Ovary (tissue), 7 donors: ENCODE measurements at regions not wholly inside any gene's neighbourhood (a gene's known extent, or its start where the extent isn't known, plus 50 kb on each side); places are given as distances from the start of the nearest gene placed in this dataset.

Experiments used
- DNase-seq, 5 donors: peaks; one replicate each; pipeline ENCODE4 v3.0.0-alpha.2; 2019 to 2020
- H3K27ac ChIP-seq, 2 donors: fragments of 200-600 bp; one replicate each; pipeline versions ENCODE4 v1.5.1 to v1.8.0; 2019 to 2022
- H3K27me3 ChIP-seq: fragments of 200-600 bp; one replicate; pipeline ENCODE4 v1.8.0; 2022
- H3K36me3 ChIP-seq: fragments of 200-600 bp; sonication (generic); one replicate; pipeline ENCODE4 v1.5.1; 2019
- H3K4me1 ChIP-seq: one replicate; pipeline ENCODE4 v1.8.1; 2013; ENCODE audit warnings: mild to moderate bottlenecking, moderate library complexity; ENCODE audit not compliant: insufficient read depth
- H3K4me3 ChIP-seq: fragments of 200-600 bp; sonication (generic); one replicate; pipeline ENCODE4 v1.5.1; 2017
- H3K9me3 ChIP-seq, 2 donors: fragments of 200-600 bp in 1 of 2; sonication (generic) in 1 of 2; one replicate each; pipeline versions ENCODE4 v1.5.1 to v1.8.1; 2013 to 2019; ENCODE audit warnings: mild to moderate bottlenecking in 1 of 2, moderate library complexity in 1 of 2
- CTCF ChIP-seq, 3 donors: fragments of 450-650 bp in 2 of 3; fragments of 200-600 bp in 1 of 3; IDR thresholded peaks; one replicate each; pipeline versions ENCODE4 v1.5.1 to v1.8.0; 2016 to 2022; ENCODE audit warnings: antibody characterized with exemption in 3 of 3, mild to moderate bottlenecking in 1 of 3
- EP300 ChIP-seq: sonication (generic); formaldehyde crosslinking; IDR thresholded peaks from one replicate; pipeline ENCODE4 v1.6.1; 2017; ENCODE audit warnings: antibody characterized with exemption
- POLR2A ChIP-seq: fragments of 450-650 bp; IDR thresholded peaks from one replicate; pipeline ENCODE4 v1.6.1; 2017; ENCODE audit warnings: antibody characterized with exemption, mild to moderate bottlenecking, moderate library complexity
- WGBS, 3 donors: extraction: QIAGEN DNeasy Blood & Tissue Kit in 1 of 3; methylation state at CpG; one replicate each; pipeline versions ENCODE4 v1.1.5 to v1.1.7; 2013 to 2017; 5-methylcytosine and 5-hydroxymethylcytosine counted together
- intact Hi-C, 4 donors: fragments of 100-400 bp; cut with DNase I; formaldehyde crosslinking; loops; one replicate each; pipeline versions ENCODE4 v1.11.0 to v1.15.1; 2022 to 2023
- donor health status: DM: no; HTN: no; CAD: no; lungs with moderate emphysema.
- donor health status: DM: no; HTN: no; CAD: no.
- donor health status: Bipolar disorder and iron deficiency.
- donor health status: DM: no; HTN: no; CAD: no.
- donor health status: DM: yes; HTN: yes; CAD: no.

DNA sequence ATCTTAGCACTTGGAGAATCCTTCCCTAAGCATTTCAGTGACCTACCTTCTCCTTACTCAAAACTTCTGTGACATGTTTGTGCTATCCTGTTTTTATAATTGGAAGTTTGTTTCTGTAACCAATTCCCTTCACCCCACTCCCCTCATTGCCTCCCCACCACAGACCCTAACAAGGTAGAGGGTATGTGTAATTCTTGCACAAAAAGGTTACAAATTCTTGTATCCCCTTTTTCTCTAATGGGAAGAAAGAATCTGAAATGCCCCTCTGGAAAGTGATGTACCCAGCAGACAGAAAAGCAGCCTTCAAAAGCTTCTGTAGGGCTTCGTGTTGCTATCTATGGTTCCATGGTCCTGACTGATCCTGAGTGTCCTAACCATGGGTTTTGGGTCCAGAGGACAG lies 111.7 kb upstream of the TMEM170B start:
- H3K4me1 ChIP-seq, result peaks cover 3% of the 10 kb centered on the region
- TF ChIP-seq EP300, result no peak
- TF ChIP-seq CTCF (IDR thresholded peaks at IDR 0.05), result no peak
- no peak for TF ChIP-seq POLR2A
- no peak overlapping the region for H3K27ac ChIP-seq
- no peaks in the 10 kb centered on the region for H3K36me3 ChIP-seq
- no peaks in the 10 kb centered on the region for H3K9me3 ChIP-seq
- no peaks in the 10 kb centered on the region for H3K27me3 ChIP-seq
- intact Hi-C loops, result no loop called here
- no peak for DNase-seq
- 81 to 87% (median 83%) methylated on average over 1 of the region's 1 CpG for WGBS, 3 donors
- no peak overlapping the region for H3K4me3 ChIP-seq

- TF ChIP-seq CTCF (IDR thresholded peaks at IDR 0.05), result no peak
- no peak for TF ChIP-seq EP300
- no peaks in the 10 kb centered on the region for H3K9me3 ChIP-seq
- H3K4me1 ChIP-seq, result peaks cover 3% of the 10 kb centered on the region
- H3K36me3 ChIP-seq, result no peaks in the 10 kb centered on the region
- WGBS, 3 donors, result 89 to 92% (median 90%) methylated on average over 5 of the region's 5 CpGs
- no peak overlapping the region for H3K4me3 ChIP-seq
- no peak overlapping the region for H3K27ac ChIP-seq
- H3K27me3 ChIP-seq, result no peaks in the 10 kb centered on the region
- intact Hi-C loops, result no loop called here
- DNase-seq, result no peak
Measured at GRCh38 chr6:11425431-11425871, 112.1 kb upstream of the TMEM170B start.

- no peak for DNase-seq
- Histone ChIP-seq H3K36me3 (no peaks in the 10 kb centered on the region), H3K27ac (no peak overlapping the region), H3K4me3 (no peak overlapping the region), H3K4me1 (peaks cover 3% of the 10 kb centered on the region), H3K27me3 (no peaks in the 10 kb centered on the region), H3K9me3 (no peaks in the 10 kb centered on the region)
- 76 to 89% (median 76%) methylated on average over 4 of the region's 4 CpGs for WGBS, 3 donors
- TF ChIP-seq EP300 (no peak), POLR2A (no peak), CTCF (IDR thresholded peaks at IDR 0.05) (no peak)
- intact Hi-C loops, result no loop called here
Measured at GRCh38 chr6:11424395-11425034, 113.0 kb upstream of the TMEM170B start.

GRCh38 chr6:11423667-11424066 lies 113.9 kb upstream of the TMEM170B start:
- 96 to 100% (median 97%) methylated on average over 1 of the region's 1 CpG for WGBS, 3 donors
- TF ChIP-seq POLR2A (no peak), EP300 (no peak), CTCF (IDR thresholded peaks at IDR 0.05) (no peak)

More at GRCh38 chr6:11423667-11424066, 113.9 kb upstream of the TMEM170B start:
- no peaks in the 10 kb centered on the region for H3K36me3 ChIP-seq
- intact Hi-C loops, result no loop called here
- no peak overlapping the region for H3K4me3 ChIP-seq
- H3K27ac ChIP-seq, result no peak overlapping the region
- no peaks in the 10 kb centered on the region for H3K27me3 ChIP-seq
- H3K9me3 ChIP-seq, result no peaks in the 10 kb centered on the region
- peaks cover 3% of the 10 kb centered on the region for H3K4me1 ChIP-seq
- no peak for DNase-seq
